HG02588 (cell line): ENCODE measurements at regions not wholly inside any gene's neighbourhood (a gene's known extent, or its start where the extent isn't known, plus 50 kb on each side); places are given as distances from the start of the nearest gene placed in this dataset.
A peak's percentile ranks its signal among the peaks of the same experiment; 100 is the strongest.
"Not testable (repeated sequence)": the region's sequence is repeated elsewhere in the genome, so short reads cannot be mapped to it uniquely, and the experiment has no call there.

ENCODE experiments used
- ATAC-seq: cut with Tn5 transposase; IDR thresholded peaks from one replicate; pipeline ENCODE4 v1.9.1; 2021; ENCODE audit warnings: mild to moderate bottlenecking, moderate library complexity; ENCODE audit not compliant: unreplicated experiment

DNA sequence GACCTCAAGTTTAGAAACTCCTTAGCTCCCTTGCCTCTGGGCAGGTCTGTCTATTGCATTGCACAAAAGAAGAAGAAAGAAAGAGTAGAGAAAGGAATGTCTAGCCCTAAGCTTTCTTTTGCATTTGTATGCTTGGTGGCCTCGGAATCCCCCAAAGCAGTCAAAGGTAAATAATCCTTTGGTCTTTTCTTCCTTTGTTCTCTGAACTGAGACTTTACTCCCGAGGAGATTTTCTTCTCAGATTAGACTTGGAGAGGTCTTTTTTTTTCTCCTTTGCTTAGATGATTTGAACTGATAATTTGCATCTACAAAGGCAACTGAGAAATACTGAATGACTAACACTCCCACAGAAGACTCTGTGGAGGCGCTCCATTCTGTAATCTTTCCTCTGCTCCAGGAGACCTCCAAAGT lies 93.2 kb downstream of the AKR1D1 start:
- no peak for ATAC-seq

DNA sequence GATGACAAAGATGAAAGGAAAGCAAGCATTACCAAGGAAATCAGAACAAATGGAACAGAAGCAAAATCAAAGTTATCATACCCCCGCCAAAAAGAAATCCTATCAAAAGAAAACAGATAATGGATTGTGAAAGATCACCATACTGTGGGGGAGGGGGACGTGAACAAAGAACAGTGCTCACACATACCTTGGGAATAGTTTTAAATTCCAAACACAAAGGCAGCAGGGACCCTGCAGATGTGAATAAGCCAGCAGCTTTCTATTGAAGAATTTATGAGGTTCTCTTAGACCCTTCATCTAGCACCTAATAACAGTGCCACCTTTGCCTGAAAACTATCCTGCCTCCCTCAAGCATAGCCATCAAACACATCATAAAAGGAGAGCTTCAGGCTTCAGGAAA lies 94.0 kb downstream of the AKR1D1 start:
- no peak for ATAC-seq

DNA sequence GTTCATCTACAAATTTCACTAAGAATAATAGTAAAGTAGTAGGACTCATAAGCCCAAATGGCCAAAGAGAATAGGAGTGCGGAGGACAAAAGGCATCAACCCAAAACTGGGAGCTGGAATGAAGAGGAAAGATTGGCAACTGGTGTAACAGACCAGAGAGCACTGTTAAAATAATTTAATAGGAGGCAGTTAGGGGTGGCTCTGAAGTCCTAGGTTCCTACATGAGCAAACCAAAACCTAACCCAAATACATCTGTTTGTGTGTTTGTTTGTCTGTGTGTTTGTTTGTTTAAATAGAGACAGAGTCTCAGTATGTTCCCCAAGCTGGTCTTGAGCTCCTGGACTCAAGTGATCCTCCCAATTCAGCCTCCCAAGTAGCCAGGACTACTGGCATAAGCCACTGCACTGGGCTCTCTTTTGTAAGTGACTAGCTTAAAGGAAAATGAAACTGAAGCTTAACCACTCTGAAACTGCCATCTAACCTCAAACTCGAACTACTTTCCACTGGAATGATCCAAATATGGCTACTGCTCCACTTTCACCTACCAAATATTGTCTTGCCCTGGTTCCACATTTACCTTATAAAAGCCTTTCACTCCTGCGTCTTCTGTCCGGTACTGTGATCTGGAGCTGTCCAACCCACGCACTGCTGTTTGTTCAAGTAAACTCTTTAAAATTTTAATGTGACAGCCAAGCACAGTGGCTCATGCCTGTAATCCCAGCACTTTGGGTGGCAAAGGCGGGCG lies 94.9 kb downstream of the AKR1D1 start:
- ATAC-seq: peak; percentile 95

DNA sequence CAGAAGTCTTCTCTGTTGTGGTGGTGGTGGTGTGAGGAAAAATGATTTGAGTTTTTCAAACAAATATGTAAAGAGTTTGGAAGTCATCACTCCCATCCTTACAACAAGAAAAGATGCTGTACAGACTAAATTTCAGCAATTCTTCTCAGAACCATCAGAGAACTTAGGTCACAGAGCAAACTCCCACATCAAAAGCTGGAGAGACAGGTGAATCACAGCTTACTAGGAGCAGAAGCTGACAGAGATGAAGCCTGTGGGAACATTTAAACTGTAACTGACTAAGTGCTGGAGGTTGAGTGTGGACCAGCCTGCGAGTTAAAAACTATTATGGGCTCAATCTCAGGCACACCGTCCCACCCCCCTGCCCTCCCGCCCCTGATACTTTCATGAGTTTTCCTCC lies 97.3 kb downstream of the AKR1D1 start:
- ATAC-seq: no peak

DNA sequence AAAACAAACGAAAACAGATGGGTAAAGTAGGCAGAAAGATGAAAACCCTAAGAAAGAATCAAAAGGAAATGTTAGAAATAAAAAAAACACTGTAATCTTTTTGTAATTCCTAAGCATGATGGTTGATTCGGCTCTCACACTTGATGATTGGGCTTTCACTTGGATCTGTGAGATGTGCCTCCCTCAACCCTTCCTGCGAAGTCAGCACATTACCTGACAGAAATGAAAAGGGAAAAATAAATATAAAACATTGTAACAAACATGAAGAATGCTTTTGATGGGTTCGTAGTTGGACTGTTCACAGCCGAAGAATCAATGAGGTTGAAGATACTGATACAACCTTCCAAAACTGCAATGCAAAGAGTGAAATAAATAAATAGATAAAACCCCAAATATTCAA lies 99.8 kb downstream of the AKR1D1 start:
- ATAC-seq: no peak

DNA sequence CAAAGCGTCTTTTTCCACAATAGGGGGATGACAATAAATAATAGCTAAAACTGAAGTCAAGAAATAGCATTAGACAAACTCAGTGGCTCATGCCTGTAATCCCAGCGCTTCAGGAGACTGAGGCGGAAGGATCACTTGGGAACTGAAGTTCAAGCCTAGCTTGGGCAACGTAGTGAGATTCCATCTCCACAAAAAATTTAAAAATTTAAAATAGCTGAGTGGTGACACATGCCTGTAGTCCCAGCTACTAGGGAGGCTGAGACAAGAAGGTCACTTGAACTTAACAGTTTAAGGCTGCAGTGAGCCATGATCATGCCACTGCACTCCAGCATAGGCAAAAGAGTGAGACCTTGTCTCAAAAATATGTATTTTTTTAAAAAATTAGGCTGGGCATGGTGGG lies 107.9 kb downstream of the AKR1D1 start:
- ATAC-seq: no peak

DNA sequence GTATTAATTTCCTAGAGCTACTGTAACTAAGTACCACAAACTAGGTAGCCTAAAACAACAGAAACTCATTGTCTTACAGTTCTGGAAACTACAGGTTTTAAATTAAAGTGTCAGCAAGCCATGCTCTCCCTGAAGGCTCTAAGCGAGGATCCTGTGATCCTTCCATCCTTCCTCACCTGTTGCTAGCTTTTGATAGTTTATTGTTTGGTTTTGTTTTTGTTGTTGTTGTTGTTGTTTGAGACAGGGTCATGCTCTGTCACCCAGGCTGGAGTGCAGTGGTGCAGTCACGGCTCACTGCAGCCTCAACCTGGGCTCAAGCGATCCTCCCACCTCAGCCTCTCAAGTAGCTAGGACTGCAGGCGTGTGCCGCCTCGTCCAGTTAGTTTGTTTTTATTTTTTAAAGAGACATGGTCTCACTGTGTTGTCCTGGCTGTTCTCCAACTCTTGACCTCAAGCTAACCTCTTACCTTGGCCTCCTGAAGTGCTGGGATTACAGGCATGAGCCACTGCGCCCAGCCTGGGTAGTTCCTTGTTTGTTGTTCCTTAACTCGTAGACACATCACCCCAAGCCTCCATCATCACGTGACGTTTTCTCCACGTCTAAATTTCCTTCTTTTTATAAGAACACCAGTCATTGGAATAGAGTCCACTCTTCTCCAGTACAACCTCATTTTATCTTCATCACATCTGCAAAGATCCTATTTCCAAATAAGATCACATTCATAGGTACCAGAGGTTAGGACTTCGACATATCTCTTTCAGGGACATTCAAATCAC lies 109.1 kb downstream of the AKR1D1 start:
- no peak for ATAC-seq

DNA sequence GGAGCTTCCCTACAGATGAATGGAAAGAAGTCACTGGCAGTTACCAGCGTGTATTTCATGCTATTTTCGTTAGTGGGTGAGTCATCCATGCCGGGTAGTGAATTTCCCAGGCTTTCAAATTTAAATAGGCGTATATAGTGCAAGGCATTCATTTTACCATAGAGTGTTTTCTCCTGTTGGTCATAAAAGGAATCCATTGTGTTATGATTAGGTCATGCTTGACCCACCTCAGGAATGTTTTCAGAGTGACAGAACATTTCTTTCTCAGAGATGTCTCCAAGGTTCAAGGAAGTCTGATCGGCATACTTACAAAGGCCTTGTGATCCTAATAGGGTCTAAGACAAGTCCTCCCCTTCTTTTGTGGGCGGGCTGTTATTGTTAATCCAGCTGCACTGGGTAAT lies 110.7 kb downstream of the AKR1D1 start:
- ATAC-seq: no peak

DNA sequence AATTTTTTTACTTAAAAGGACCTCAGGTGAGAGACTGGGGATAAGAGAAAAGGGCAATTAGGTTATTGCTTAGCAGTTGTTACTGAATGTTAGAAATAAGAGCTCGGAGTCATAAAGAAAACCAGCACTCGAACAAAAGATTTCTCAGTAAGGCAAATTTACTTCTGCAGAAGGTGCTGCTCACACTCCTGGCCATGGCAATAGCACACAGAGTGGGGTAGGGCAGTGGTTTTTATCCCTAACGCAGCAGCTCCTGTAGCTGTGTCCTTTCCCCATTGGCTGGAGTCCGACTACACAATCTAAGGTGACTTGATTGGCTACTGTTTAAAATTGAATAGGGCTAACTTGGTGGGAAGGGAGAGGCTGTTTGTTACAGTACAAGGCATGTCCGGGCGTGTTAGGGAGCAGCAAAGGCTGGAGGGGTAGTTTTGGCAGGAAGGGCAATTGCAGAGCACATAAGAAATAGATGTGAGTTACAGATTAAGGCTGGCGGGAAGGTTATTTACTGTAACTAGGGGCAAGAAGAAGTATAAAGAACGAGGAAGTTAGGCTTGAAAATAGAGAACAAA lies 112.1 kb downstream of the AKR1D1 start:
- no peak for ATAC-seq

DNA sequence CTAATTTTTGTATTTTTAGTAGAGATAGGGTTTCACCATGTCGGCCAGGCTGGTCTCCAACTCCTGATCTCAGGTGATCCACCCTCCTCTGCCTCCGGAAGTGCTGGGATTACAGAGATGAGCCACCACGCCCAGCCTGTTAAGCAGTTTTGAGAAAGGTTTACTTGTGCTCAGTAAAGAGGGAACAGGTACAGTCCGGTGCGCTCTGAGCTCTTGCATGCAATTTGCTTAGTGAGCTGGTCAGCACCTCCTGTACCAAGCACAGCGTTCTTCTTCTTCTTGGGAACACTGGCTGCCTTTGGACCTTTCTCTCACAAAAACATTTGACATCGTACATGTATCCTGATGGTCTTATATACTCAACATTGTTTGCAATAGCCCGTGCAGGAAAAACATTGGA lies 118.3 kb downstream of the AKR1D1 start:
- ATAC-seq: no peak

DNA sequence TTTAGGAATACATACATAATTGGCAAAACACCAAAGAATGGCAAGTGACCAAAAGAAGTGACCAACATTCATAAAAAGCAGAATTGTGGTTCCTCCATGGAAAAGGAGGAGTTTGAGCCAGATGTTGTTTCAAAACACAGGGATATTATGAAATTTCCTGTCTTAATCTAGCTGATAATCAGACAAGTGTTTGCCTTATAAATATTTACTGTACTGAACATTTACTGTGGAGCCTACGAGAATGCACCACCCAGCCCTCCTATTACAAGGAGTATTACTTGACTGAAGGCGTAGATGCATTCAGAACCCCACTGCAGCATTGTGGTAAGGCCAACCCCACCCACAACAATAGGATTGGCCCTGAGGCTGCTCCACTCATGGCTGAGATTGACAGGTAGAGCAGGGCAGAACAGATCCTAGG lies 118.9 kb downstream of the AKR1D1 start:
- ATAC-seq: no peak

DNA sequence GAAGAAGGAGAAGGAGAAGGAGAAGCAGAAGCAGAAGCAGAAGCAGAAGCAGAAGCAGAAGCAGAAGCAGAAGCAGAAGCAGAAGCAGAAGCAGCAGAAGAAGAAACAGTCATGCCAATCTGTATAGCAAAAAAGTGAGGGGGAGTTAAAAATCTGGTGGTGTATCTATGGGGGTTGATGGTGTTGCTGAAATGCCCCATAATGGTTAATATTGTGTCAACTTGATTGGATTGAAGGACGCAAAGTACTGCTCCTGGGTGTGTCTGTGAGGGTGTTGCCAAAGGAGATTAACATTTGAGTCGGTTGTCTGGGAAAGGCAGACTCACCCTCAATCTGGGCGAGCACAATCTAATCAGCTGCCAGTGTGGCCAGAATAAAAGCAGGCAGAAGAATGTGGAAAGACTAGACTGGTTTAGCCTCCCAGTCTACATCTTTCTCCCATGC lies 120.3 kb downstream of the AKR1D1 start:
- ATAC-seq: not testable (repeated sequence)

DNA sequence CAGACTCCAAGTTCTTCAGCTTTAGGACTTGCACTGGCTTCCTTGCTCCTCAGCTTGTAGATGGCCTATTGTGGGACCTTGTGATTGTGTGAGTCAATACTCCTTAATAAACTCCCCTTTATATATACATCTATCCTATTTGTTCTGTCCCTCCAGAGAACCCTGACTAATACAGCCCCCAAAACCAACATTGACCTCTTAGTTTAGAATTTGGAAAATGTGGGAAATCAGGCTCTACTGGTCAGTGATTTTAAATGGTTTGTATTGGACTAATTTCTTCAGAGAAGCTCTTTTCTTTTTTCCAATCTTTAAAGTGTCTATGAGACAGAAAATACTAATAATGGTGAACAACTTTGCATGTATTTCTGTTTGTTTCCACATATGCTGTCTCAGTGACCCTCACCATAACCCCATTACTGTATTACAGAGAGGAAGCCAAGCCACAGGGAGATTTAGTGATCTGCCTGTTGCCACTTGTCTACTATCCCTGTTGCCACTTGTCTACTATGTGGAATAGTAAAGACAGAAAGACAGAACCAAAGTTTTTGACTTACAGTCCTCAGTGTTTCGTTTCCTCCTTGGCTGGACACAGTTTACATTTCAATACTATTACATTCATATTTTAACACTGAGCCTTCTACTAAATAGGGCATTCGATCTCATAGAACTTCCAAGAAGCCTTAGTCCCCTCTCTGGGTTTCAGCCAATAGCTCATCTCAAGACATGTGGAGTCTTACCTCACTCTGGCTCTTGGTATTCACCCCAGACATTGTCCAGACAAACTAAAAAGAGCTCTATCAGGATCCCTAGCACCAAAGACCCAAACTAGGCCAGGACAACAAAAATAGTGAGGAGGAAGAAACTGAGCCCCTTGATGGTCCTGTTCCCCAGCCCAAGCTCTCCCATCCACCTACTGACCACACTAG lies 121.0 kb downstream of the AKR1D1 start:
- no peak for ATAC-seq

DNA sequence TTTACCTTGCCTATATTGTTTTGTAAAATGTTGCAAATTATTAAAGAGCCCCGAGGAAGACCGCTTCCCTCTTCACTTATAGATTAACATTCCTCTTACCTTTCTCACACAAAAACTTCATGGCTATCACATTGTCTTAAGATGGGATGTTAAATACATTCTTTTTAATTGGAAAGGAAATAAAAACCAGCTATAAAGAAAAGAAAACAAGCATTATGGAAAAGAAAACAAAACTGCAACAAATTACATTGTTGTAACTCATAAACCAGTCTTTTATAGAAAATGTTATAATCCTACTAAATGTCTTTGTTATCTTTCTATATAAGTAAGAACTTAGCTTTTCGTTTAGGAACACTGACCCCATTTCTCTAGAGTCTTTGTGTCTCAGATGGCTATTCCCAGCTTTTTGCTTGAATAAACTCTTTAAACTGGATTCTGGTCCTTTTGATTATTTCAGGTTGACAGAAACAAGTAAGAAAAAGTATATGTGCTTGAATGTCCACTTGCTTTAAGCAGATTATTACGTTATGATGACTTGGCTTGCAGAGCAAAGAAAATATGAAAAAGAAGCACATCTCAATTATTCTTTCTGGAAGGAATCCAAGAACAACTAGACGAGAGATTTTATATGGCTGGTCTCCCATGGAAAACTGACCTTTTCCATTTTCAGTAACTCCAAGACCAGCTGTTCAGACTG lies 128.2 kb downstream of the AKR1D1 start:
- no peak for ATAC-seq

DNA sequence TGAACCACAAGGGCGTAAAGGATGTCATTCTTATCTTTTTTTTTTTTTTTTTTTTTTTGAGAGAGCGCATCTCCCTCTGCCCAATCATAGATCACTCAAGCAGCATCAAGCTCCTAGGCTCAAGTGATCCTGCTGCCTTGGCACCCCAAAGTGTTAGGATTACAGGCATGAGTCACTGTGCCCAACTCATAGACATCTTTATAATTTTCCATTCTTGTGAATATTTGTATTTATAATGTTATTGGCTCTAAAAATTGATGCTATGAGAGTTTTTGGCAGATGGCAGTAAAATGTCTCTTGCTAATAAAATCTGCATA lies 128.7 kb downstream of the AKR1D1 start:
- ATAC-seq: no peak

DNA sequence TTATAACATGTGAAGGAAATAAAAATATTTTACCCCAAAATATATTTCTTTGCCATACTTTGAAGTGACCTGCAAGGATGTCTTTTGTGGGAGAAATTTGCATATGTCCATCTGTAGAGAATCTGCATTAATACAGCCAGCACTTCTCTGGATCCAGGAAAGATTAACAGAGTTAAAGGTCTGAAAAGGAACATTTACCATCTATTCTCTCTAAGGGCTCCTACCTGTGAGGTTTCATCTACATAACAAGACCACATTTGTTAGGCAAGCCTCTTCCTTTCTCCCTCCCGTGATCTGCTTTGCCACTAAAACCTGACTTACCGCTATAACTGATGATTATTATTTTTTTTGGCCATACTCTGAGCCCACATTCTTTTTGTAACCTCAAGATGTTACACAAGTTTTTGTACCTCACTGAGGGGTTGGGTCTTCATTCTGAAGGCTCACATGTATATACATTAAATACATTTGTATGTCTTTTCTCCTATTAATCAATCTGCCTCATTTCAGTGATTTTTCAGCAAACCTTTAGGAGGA lies 129.4 kb downstream of the AKR1D1 start:
- ATAC-seq: no peak

DNA sequence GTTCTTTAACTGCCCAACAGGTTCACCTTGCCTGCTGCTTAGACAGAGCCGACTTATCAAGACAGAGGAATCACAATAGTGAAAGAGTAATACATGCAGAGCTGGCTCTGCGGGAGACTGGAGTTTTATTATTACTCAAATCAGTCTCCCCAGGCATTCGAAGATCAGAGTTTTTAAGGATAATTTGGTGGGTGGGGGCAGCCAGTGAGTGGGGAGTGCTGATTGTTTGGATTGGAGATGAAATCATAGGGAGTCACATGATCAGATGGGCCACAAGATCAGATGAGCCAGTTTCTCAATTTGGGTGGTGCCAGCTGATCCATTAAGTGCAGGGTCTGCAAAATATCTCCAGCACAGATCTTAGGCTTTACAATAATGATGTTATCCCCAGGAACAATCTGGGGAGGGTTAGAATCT lies 131.3 kb downstream of the AKR1D1 start:
- no peak for ATAC-seq

DNA sequence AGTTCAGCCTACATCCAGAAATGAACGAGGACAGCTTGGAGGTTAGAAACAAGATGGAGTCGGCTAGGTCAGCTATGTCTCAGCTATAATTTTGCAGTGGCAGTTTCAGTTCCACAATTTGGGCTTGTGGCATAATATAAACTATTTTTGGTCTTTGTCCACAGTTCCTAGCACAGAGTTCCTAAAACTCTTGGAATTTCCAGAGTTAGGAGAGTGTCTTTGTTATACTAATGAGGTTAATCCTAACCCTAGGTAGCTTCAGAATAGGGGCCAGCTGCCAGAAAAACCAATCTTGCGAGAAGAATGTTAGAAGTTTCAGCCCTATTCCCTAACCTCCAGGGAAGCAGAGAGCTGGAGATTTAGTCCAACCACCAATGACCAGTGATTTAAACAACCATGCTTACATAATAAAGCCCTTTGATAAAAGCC lies 131.9 kb downstream of the AKR1D1 start:
- ATAC-seq: no peak

DNA sequence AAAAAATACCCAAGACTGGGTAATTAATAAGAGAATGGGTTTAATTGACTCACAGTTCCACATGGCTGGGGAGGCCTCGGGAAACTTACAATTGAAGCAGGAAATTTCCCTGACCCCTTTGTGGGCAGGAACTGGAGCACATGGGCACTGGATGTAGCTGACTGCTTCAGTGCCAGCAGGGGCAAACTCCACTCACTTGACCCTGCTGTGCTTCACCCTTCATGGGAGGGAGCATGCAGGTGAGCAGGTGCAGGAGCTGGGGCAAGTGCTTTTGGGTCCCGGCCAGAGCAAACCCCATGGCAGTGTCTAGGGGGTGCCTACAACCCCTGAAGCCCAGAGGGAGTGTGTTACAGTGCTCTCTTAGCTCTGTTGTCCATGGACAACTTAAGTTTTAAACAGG lies 132.6 kb downstream of the AKR1D1 start:
- no peak for ATAC-seq

DNA sequence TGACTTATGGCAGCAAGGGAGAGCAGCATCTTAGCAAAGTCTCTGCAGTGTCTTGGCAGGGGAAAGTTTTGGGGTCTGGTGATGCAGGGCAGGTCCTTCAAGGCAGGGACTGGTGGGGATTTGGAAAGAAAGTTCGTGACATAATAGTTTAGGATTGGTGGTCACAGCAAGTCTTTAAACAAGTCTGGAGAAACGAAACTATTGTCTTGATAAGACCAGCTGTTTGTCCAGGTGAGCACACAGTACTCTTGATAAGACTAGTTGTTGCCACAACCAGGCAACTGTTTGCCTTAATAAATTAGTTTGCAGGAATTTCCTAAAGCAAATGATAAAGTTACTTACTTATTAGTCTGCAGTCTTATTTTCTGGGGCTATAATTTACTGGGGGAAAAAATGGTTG lies 136.1 kb downstream of the AKR1D1 start:
- ATAC-seq: no peak
